SU-DHL-6 (cell line): ENCODE measurements at regions not wholly inside any gene's neighbourhood (a gene's known extent, or its start where the extent isn't known, plus 50 kb on each side); places are given as distances from the start of the nearest gene placed in this dataset.

Experiments used
- EZH2phosphoT487 ChIP-seq: fragments of 200-600 bp; sonication (generic), shearing (Covaris generic); conservative IDR thresholded peaks from 2 replicates; pipeline ENCODE4 v1.6.1; 2018; ENCODE audit warnings: mild to moderate bottlenecking, antibody characterized with exemption, low read length, moderate library complexity, mixed read lengths
- TF ChIP-seq, protein P1 (sequence below): fragments of 200-600 bp; sonication (generic); IDR thresholded peaks from one replicate; pipeline ENCODE4 v1.5.1; 2017; ENCODE audit warnings: antibody characterized with exemption, mild to moderate bottlenecking, low read length, moderate library complexity; ENCODE audit not compliant: insufficient read depth, poor library complexity, severe bottlenecking

DNA sequence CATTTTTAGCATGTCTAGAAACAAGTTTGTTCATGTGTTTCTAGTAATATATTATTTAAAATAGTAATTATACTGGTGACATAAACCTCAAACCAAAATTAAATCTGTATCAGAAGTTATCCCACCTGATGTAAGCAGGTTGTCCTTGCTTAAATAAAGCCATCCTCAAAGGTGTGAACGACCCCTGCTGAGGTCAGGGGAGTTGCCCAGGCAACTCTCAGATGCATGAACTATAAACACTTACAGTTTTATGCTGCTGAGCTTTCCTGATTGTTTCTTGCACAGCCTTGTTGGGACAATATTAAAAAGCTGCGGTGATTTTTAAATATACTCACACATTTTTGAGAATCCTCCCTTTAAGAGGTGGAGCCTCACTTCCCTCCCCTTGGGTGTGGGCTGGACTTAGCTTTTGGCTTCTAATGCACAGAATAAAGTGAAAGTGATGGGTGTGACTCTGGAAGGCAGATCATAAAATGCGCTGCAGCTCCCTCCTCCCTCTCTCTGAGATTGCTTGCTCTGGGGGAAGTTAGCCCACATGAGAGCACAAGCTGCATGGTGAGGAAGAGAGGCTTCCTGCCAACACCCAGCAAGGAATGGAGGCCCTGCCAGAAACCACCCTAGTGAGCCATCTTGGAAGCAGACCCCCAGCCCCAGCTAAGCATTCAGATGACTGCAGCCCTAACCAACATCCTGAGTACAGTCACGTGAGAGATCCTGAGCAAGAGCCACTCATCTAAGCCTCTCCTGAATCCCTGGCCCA is 152.7 kb downstream of the SKIDA1 start:
- TF ChIP-seq, protein P1, sequence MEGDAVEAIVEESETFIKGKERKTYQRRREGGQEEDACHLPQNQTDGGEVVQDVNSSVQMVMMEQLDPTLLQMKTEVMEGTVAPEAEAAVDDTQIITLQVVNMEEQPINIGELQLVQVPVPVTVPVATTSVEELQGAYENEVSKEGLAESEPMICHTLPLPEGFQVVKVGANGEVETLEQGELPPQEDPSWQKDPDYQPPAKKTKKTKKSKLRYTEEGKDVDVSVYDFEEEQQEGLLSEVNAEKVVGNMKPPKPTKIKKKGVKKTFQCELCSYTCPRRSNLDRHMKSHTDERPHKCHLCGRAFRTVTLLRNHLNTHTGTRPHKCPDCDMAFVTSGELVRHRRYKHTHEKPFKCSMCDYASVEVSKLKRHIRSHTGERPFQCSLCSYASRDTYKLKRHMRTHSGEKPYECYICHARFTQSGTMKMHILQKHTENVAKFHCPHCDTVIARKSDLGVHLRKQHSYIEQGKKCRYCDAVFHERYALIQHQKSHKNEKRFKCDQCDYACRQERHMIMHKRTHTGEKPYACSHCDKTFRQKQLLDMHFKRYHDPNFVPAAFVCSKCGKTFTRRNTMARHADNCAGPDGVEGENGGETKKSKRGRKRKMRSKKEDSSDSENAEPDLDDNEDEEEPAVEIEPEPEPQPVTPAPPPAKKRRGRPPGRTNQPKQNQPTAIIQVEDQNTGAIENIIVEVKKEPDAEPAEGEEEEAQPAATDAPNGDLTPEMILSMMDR, result no peak
- TF ChIP-seq EZH2phosphoT487, result no peak
